ENCODE measurements at regions not wholly inside any gene's neighbourhood (a gene's known extent, or its start where the extent isn't known, plus 50 kb on each side); places are given as distances from the start of the nearest gene placed in this dataset.

GRCh38 chr1:229988534-229988933 is 78.5 kb upstream of the GALNT2 start:
- TF ChIP-seq CTCF (IDR thresholded peaks at IDR 0.05; ENCODE audit: low read depth, low read length): no peak
- no peak for TF ChIP-seq POLR2A (IDR thresholded peaks at IDR 0.05; ENCODE audit: extremely low read depth, insufficient read length)

Data from NB4 (cell line).